GM13977 (cell line): ENCODE measurements at regions not wholly inside any gene's neighbourhood (a gene's known extent, or its start where the extent isn't known, plus 50 kb on each side); places are given as distances from the start of the nearest gene placed in this dataset.

ENCODE experiments used
- DNase-seq: peaks from one replicate; pipeline ENCODE4 v3.0.0; 2012; ENCODE audit warnings: low spot score
- in situ Hi-C: fragments of 300-500 bp; cut with MboI; formaldehyde crosslinking; loops from one replicate; pipeline ENCODE4 v1.12.0; 2022; ENCODE audit warnings: low sequenced_read_pairs, low pct_unique_long_range_greater_than_20kb, mixed read lengths, inconsistent platforms; ENCODE audit not compliant: unreplicated experiment
- TF ChIP-seq, protein P1 (sequence below): IDR thresholded peaks from 2 replicates; pipeline ENCODE4 v1.5.1; 2012; ENCODE audit warnings: mild to moderate bottlenecking, control low read depth; ENCODE audit not compliant: insufficient read depth; ENCODE audit errors: extremely low read depth, missing control alignments

DNA sequence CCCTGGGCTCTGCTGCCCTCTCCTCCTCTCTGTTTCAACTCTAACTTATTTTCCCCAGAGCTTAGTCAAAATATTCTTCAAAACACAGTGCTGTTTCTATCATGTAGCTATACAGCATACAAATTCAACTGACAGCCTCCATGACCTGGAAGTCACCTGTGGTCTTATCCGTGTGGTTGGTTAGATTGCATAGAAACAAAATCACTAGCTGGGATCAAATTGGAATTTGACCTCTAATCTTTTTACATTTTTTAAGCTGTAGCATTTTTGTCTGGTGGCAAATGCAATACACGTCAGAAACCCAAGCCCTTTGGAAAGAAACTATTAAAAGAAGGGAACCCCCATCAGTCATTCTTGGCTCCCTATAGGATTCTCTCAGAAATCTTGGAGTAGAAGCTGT is 57.3 kb downstream of the ABCC12 start:
- TF ChIP-seq, protein P1, sequence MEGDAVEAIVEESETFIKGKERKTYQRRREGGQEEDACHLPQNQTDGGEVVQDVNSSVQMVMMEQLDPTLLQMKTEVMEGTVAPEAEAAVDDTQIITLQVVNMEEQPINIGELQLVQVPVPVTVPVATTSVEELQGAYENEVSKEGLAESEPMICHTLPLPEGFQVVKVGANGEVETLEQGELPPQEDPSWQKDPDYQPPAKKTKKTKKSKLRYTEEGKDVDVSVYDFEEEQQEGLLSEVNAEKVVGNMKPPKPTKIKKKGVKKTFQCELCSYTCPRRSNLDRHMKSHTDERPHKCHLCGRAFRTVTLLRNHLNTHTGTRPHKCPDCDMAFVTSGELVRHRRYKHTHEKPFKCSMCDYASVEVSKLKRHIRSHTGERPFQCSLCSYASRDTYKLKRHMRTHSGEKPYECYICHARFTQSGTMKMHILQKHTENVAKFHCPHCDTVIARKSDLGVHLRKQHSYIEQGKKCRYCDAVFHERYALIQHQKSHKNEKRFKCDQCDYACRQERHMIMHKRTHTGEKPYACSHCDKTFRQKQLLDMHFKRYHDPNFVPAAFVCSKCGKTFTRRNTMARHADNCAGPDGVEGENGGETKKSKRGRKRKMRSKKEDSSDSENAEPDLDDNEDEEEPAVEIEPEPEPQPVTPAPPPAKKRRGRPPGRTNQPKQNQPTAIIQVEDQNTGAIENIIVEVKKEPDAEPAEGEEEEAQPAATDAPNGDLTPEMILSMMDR, result no peak
- DNase-seq, result no peak
- in situ Hi-C loops, result loop anchor here (25.0 kb wide), 1 partner anchor 136 kb away; no protein-coding TSS in a partner anchor

DNA sequence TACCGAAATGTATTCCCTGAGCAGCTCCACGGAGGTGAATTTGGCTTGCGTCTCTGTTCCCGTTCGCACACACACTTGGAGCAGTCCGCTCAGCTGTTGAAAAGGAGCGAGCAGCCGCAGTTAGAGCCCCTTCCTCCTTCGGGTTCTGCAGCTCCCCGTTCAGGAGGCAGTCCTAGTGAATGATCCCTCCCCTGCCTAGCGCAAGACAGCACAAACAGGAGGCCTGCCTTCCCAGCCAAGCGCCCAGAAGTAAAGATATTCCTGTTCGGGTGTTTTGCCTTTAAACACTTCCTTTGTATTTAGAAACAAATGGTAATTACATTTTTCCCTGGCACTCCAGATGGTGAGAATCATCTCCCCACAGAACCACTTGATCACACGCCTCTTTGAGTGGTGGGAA is 64.7 kb downstream of the ABCC12 start:
- TF ChIP-seq, protein P1, result no peak
- in situ Hi-C loops, result loop anchor here (25.0 kb wide), 1 partner anchor 129 kb away; no protein-coding TSS in a partner anchor
- DNase-seq, result no peak

DNA sequence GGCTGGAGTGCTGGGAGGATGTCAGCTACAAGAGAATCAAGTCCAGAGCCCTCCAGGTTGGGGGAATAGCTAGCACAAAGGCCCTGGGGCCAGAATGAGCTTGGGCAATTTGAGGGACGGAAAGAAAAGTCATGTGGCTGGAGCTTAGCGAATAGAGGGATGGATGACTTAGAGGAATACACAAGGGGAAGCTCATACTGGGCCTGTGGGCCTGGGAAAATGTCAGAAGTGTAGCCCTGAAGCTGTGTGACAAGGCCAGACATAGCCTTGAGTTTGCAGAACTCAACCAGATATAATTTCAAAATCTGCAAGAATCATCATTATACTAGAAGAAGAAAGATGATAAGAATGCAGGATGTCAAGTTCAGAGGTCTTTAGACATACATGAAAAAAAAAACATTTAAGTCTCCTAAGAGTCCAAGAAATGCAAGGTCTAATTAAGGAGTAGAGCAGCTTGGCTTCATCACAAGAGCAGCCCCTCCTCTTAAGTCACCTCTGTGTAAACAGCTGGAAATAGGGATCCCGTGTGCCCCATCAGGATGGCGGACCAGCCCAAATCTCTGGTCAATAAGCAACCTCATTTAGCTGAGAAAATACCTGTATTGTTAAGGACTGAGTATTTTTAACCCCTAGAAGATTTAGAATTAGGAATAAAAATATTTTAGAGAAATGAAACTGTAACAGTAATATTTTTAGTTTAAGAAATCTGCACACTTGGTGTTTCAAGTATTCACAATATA is 66.6 kb downstream of the ABCC12 start:
- no peak for DNase-seq
- in situ Hi-C loops, result loop anchor here (25.0 kb wide), 1 partner anchor 127 kb away; no protein-coding TSS in a partner anchor
- TF ChIP-seq, protein P1, result no peak

DNA sequence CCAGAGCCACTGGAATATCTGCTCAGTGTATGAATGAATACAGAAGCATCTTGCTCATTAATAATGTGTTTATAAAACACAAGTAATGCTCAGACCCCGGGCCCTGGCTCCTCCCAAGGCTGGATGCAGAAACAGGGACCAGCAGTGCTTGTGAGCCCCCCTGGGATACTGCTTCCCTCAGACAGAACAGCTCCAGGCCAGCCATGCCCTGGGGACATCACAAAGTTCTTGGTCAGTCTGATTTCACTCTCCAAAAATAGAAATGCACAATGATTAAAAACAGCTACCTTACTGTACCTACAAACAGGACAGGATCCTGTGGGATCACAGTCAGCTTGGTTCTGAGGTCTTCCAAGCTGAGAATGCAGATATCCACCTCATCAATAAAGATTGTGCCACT is 68.2 kb downstream of the ABCC12 start:
- no peak for DNase-seq
- TF ChIP-seq, protein P1, result no peak
- in situ Hi-C loops, result loop anchor here (25.0 kb wide), 1 partner anchor 125 kb away; no protein-coding TSS in a partner anchor

DNA sequence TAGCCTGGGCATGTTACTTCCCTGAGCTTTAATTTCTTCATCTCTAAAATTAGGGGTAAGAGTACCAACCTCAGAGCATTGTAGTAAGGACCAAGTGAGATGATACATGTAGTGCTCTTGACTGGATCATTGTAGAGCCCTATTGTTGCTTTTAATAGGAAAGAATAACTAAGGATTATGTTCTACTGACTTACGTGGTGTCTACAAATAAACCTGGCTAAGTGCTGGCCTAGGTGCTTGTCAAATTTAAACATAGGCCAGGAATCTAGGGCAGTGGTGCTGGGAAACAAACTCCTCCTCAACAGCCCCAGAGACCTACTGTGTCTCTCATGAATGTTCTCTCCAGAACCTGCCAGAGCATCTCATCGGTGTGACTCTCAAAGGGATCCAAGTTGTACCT is 69.4 kb downstream of the ABCC12 start:
- in situ Hi-C loops, result loop anchor here (25.0 kb wide), 1 partner anchor 124 kb away; no protein-coding TSS in a partner anchor
- TF ChIP-seq, protein P1, result no peak
- no peak for DNase-seq

DNA sequence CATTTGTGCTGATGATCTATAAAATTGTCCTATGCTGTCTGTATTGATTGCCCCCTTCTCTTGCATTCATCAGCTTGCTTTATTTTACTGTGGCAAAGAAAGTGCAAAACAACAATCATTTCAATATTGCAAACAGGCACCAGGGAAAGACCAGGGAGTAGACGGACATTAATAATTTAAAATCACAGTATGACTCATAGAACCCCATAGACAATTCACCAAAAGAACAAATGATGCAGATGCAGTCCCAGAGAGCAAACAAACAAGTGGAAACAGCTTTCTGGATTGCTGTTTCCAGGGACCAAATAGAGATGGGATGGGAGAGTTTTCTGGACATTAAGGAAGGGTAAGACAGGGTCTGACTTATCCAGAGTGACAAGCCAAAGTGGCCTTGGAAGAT is 70.1 kb downstream of the ABCC12 start:
- TF ChIP-seq, protein P1, result no peak
- in situ Hi-C loops, result loop anchor here (25.0 kb wide), 1 partner anchor 123 kb away; no protein-coding TSS in a partner anchor
- DNase-seq, result no peak
